G401.6 (cell line): ENCODE measurements at regions not wholly inside any gene's neighbourhood (a gene's known extent, or its start where the extent isn't known, plus 50 kb on each side); places are given as distances from the start of the nearest gene placed in this dataset.
A peak's percentile ranks its signal among the peaks of the same experiment; 100 is the strongest.
"Not testable (repeated sequence)": the region's sequence is repeated elsewhere in the genome, so short reads cannot be mapped to it uniquely, and the experiment has no call there.

Source experiments
- FAIRE-seq: peaks from 2 replicates; lab custom pipeline; 2012; peaks lifted over from hg19 to GRCh38; lab: Jason Lieb, UNC

DNA sequence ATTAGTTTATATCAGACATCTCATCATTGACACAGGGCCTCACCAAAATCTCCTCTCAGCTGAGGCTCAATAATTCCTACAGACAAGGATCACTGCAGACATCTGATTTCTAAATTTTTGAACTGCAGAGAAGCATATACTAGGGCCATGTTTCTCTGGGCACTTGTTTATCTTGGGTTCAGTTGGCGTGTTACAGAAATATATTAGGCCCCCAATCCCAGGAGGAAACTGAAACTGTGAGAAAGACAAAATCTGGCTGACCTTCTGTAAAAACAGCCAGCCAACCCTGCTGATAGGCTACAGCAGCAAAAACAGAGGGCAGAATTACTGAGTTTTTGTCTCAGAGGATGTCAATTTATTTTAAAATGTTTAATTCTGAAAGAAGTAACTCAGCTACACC, 634.6 kb downstream of the ETNK1 start:
- FAIRE-seq = no peak

DNA sequence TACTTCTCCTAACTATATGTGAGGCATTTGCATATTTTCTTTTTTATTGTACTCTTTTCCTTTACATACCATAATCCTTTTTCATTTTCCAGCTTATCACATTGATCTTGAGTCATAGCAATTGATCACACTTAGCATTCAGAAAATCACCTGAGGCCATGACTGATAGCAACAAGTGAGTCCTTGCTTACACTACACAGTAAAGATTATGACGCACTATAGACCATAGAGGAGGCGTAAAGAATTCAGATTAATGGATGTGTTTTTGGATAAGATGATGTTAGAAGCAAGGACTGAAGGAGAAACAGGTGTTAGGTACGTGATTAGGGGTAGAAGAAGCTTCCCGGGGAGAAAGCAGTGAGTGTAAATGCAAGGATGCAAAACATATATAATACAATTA, 637.7 kb downstream of the ETNK1 start:
- FAIRE-seq = no peak

DNA sequence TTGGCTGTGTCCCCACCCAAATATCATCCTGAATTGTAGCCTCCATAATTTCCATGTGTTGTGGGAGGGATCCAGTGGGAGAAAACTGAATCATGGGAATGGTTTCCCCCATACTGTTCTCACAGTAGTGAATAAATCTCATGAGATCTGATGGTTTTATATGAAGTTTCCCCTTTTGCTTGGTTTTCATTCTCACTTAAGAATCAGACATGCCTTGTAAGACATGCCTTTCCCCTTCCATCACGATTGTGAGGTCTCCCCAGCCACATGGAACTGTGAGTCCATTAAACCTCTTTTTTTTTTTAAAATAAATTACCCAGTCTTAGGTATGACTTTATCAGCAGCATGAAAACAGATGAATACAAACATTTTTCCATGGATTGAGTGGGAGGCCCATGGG, 652.9 kb downstream of the ETNK1 start:
- FAIRE-seq = no peak

DNA sequence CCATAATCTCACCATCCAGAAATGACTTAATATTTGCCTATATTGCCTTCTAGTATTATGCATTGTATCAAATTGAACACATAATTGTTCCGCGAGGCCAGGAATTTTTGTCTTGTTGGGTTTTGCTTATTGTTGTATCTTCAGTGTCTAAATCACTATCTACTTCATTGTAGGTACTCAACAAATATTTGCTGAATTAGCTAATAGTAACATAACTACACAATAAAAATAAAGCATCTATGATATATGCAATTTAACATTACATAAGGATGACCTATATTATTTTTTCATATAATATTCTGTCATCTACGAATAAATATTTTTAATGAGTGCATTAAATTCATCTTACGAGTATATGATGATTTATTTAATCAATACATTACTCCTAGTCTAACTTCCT, 656.3 kb downstream of the ETNK1 start:
- FAIRE-seq = no peak

DNA sequence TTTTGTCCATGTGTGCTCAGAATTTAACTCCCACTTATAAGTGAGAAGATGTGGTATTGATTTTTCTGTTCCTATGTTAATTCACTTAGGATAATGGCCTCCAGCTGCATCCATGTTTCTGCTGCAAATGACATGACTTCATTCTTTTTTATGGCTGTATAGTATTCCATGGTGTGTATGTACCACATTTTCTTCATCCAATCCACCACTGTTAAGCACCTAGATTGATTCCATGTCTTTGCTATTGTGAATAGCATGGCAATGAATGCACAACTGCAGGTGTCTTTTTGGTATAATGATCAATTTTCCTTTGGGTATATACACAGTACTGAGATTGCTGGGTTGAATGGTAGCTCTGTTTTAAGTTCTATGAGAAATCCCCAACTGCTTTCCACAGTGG, 657.7 kb downstream of the ETNK1 start:
- FAIRE-seq = no peak

DNA sequence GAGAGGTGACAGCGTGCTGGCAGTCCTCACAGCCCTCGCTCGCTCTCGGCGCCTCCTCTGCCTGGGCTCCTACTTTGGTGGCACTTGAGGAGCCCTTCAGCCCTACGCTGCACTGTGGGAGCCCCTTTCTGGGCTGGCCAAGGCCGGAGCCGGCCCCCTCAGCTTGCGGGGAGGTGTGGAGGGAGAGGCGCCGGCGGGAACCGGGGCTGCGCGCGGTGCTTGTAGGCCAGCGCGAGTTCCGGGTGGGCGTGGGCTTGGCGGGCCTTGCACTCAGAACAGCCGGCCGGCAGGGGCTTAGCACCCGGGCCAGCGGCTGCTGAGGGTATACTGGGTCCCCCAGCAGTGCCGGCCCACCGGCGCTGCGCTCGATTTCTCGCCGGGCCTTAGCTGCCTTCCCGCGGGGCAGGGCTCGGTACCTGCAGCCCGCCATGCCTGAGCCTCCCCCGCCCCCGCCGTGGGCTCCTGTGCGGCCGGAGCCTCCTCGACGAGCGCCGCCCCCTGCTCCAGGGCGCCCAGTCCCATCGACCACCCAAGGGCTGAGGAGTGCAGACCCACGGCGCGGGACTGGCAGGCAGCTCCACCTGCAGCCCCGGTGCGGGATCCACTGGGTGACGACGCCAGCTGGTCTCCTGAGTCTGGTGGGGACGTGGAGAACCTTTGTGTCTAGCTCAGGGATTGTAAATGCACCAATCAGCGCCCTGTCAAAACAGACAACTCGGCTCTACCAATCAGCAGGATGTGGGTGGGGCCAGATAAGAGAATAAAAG, 661.0 kb downstream of the ETNK1 start:
- not testable (repeated sequence) for FAIRE-seq

DNA sequence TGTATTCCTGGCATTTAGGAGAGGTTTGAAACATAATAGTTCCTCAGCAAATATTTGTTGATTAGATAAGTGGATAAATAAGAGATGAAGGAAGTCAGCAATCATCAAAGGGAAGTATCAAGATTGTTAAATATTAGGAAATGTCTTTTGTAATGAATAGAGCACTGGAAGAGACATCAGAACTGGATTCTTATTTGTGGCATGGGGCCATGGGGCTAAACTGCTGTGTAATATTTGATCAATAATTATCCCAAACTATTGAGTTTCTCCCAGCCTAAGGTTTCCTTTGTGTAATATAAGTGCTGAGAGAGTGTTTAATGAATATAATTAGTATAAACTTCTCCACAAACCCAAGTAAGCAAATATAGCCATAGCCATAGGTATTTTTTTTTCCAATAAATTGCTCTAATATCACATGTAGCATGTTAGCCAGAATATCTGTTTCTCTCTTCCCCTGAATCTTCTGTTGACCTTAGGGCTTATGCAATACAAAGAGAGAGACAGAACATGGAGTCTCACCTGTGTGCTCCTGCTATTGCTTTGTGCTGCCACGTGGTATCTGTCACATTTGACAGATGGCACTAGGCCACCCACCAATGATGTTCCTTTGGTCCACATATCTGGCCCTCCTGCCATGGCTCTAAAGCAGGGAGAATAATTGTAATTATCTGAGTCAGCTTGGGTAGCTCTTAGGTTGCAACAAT, 658.7 kb downstream of the SOX5 start:
- FAIRE-seq = no peak

DNA sequence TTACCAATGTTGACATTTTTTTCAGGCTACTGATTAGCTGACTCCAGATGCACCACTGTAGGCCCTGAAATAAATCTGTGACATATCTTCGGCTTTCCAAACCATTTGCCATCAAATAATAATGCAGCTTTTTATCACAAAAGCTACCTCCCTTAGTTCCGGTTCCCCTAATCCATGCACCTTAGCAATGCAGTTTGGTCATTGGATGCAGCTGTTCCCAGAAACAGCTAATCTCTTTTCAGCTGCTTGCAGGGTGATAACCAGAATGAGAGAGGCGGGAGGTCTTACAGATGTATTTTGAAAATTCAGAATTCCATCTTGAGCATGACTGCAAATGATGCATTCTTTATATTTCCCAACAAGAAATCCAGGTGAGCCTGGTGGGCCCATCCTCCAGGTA, 646.2 kb downstream of the SOX5 start:
- no peak for FAIRE-seq

DNA sequence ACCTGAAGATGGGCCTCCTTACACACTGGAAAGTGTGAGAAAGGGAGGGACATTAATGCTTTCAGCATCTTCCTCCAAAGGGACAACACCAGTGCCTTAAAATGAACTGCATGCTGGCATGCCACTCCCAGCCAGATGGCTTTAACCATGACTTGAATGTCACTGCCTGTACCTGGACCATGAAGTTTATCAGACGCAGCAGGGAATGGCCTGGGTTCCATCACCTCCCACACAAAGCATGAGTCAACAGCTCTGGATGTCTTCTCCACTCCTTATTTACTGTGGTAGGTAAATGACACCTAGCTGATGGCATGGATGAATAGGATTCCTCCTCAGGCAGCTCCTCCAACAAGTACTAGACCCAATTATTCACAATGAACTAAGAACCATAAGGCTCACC, 645.6 kb downstream of the SOX5 start:
- FAIRE-seq = no peak

DNA sequence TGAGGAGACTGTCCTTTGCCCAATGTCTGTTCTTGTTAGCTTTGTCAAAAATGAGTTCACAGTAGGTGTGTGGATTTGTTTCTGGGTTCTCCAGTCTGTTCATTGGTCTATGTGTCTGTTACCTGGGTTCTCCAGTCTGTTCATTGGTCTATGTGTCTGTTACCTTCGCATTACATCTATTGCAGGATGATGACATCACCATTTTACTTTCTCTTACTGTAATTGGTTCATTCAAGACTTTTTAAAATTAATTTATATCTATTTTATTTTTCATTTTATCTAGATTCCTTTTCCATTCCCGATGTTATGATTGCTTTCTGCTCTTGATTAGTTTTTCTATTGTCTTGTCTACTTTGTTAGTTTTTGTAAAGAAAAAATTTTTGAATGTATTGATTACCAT, 615.5 kb downstream of the SOX5 start:
- no peak for FAIRE-seq

DNA sequence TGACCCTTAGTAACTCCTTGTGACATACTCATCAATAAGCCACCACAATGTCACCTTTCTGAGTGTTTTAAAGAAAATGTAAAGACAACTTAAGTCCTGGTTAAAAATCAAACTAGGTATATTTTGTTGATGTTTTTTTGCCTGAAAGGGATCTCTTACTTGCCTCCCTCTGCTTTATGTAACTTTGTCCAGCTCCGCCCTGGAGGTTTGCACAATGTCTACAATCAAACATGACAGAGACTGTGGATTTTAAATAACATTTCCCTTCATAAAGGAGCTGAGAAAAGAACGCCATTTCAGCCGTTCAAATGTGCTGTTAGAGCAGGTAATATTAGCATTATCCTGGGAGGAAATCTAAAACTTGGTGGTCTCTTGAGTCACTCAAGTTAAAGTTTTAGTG, 613.9 kb downstream of the SOX5 start:
- FAIRE-seq = no peak

DNA sequence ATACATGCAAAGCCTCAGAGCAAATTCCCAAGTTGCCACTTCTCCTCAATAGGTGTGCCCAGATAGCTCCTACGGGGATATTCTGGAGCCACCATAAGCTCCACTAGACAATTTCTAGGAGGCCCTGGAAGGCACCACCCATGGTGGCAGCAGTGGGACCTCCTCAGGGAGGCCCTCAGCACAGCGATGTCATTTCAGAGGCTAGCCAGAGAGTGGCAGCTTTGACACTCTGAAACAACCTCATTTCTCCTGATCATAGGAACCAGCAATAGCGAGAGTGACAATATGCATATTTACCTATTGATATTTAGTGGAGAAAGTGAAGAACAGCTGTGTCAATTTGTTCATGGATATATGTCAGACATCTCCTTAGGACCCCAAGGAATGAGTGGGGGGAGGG, 612.3 kb downstream of the SOX5 start:
- FAIRE-seq = no peak

DNA sequence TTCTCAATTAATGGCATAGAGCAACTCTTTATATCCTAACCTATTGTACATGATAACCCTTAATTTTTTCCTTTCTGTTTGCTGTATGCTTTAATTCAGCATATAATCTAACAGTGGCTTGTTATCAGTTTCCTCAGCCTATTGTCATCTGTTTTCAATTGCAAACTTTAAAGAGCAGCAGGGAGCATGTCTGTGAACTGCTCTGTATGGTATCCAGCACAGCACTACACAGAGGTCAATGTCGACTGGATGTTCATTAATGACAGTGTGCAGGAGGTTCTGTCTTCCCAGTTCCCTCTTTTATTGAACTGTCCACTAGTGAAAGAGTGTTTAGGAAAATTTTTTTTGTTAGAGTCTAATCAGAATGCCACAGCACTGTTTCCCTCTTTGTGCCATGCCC, 609.1 kb downstream of the SOX5 start:
- no peak for FAIRE-seq

DNA sequence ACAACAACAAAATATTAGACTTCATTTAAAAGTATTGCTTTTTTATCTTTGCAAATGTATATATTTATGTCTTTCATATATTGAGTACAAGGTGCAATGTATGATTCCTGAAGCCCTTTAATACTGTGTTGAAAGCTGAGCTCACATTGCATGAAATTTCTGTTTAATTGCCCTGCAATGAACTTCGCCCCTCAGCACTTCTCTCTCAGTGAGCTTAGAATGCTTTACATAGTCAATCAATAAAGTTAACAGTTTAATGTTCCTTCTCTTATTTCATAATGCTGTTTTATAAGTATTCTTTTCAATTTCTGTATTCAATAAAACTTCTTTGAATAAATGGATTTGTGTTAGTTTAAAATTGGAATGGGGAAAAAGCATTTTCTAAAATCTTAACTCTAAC, 607.1 kb downstream of the SOX5 start:
- no peak for FAIRE-seq

DNA sequence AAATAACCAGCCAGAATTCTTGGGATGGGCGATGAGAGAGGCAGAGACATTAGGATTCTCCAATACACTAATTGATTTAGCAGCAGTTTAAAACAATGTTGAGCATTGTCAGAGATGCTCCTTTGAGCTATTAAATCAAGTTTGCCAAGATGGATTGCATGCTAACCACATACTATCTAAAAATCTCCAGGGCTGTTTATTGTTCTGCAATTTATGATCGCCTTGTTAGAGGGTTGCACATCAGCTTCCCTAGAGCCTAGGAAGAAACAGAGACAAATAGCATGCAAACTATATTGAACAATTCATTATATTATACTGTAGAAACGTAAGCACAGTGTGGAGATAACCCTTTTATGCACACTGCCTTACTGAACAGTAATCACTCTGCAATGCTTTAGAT, 599.9 kb downstream of the SOX5 start:
- no peak for FAIRE-seq

DNA sequence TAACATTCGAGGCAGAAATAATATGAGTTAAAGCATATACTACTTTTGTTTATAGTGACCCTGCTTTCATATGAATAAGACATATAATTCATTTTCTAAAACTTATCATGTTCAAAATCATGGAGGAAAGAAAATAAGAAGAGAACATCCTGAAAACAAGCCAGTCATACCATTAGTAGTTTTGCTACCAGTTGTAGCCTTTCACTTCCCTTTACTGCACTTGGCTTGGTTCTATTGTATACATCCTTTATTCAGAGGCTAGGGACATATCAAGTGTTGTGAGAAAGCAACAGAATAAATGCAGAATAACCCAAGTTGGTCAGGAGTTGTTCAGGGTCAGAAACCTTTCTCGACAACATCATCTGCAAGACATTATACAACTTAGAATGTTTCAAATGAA, 598.7 kb downstream of the SOX5 start:
- FAIRE-seq = no peak

DNA sequence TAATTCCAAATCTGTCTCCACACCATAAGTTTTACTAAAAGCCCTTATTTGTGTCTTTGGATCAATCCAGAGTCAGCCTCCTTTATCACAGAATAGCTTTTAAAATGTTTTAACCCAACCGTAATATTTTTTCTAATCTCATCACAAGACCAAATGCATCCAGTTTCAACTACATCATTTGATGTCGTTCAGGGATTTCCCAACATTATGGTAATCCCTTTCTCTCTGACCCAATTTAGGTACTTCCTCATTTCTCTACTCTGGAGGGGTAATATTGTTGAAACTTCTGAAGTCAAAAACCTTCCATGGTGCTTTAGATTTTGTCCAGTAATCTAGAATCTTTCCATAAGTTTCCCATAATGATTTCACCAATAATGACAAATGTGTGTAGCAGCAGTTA, 596.8 kb downstream of the SOX5 start:
- FAIRE-seq = no peak

DNA sequence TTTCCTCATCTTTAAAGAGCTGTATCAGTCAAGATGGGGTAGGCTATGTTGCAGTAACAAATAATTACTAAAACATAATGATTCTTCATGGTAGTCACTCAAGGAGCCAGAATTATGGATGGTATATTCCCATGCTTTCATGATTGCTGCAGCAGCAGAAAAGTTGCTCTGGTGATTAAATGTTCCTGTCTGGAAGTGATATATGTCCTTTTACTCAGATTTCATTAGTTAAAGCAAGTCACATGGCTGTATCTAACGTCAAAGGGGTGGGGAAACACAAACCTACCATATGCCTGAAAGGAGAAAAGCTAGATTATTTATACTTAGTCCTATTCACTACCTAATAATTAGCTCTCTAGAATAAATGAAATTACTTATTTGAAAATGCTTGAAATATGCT, 594.7 kb downstream of the SOX5 start:
- no peak for FAIRE-seq

DNA sequence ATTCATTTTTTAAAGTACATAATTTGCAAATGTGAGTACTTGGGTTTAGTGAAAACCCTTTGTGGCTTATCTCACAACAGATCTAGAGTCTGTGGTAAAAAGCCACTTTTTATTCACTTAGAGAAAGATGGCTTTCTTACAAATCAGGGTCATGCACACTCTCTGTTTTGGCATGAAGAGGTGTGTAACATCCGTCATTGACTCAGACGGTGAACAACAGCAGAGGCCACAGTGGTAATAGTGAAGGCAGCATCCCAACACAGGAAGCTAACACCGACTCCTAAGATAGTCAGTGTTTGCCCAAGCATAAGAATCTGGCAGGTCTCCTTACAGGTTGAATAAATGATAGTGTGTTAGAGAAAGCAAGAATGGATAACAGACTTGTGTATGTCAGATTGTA, 593.0 kb downstream of the SOX5 start:
- no peak for FAIRE-seq

DNA sequence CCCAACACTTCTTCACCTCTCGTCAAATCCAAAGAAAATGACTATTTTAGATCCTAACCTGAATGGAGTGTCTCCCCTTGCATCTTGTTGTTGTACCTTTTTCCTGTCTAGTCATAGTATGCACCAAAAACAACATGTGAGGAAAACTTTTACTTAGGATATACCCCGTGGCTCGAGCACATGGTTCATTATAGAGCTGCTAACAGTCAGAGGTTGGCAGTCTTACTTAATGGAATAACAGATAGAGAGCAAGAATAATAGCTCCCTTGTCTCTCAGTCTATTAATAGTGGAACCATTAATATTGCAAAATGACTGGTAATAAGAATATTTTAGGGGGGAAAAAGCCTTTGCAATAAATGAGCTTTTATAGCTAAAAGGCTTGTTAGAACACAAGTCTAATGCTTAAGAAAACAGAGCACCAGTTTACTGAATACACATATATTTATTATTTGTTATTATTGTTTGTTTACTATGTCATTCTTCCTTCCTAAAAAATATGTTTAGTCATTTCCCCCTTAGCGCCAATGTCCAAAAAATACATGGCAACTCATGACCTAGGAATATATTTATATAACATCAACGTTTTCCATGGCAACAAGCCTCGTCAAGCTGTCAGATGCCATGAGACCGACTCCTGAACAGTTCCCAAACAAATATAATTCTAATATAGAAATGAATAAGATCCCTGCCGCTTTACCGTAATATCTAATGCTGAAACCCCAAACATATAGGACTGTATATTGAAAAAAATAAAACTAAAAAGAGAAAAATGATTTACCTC, 592.4 kb downstream of the SOX5 start:
- no peak for FAIRE-seq

DNA sequence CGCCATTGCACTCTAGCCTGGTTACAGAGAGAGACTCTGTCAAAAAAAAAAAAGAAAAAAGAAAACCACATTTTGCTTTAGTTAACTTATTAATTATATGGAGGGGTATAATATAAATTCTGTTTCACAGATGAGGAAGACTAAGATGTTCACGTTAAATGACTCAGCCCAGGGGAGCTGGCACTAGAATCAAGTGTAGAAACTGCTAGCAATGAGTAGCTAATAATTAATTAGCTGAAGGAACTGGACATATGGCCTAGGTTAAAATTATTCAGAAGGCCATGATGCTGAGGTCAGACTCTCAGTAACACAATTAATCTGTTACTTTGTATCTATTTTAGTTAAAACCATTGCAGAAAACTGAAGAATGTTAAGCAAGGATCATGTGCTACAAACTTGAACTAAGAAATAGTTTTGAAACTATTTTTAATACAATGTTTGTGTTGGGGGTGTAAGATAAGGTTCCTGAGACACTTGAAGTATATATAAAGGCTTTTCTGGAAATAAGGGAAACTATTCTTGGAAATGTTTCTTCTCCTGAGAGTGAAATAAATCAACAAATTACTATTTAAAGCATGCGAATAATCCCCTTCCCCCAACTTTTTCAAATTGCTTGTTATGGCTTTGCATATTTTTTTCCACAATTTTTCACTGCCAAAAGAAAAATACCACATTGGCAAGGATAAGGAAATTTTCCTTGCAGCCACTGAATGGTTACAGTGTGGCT, 589.3 kb downstream of the SOX5 start:
- FAIRE-seq = no peak

DNA sequence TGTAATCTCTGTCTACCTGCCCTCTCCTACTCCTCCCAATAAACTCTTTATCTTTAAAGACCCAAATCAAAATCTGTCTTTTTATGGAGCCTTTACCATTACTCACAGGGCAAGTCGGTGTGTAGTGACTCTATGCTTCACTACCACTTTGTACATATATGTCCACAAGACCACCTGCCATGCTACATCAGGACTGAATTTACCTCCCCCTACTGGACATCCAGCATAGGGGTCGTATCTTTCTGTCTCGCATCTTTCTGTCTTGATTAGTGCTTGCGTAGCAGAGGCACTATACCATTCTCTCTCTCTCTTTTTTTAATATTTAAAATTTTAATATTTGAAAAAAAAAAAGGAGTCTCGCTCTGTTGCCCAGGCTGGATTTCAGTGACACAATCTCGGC, 587.5 kb downstream of the SOX5 start:
- FAIRE-seq = no peak

DNA sequence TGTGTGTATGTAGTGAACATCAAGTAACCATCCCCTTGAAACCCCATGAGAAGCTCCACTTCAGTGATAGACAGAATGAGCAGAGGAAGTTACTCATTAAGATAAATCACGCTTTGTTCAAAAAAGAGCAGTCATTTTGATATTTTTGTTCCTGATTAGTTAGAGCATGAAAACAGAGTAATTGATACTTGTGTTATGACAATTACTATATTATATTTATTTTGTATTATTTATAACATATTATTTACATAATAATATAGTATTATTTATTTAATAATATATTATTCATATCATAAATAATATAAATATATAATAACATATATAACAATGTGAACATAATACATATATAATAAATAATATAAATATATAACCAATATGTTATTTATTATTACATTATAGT, 580.9 kb downstream of the SOX5 start:
- FAIRE-seq = peak; percentile 98
